ENCODE measurements at regions not wholly inside any gene's neighbourhood (a gene's known extent, or its start where the extent isn't known, plus 50 kb on each side); places are given as distances from the start of the nearest gene placed in this dataset.
"Not testable (repeated sequence)": the region's sequence is repeated elsewhere in the genome, so short reads cannot be mapped to it uniquely, and the experiment has no call there.

GRCh38 chr6:71681234-71681867 is 205.0 kb upstream of the RIMS1 start:
- Histone ChIP-seq H3K36me3 (replicated peaks in 1 of 2; ENCODE audit: control insufficient read depth in 2 of 2, insufficient read depth in 2 of 2, low read length in 2 of 2) (no peaks in the 10 kb centered on the region), H3K79me1 (ENCODE audit: low read depth, low read length) (no peaks in the 10 kb centered on the region), H3K27ac (replicated peaks; ENCODE audit: low read length) (no peak overlapping the region), H3K14ac (ENCODE audit: low read length) (no peak overlapping the region), H4K8ac (ENCODE audit: low read depth, low read length) (no peak overlapping the region), H3K4me2 (ENCODE audit: insufficient read depth, low read length, poor library complexity, severe bottlenecking) (no peak overlapping the region), H2BK120ac (ENCODE audit: low read depth, low read length) (no peak overlapping the region), H3K18ac (ENCODE audit: low read length) (no peak overlapping the region), H3K27me3 (ENCODE audit: control insufficient read depth in 3 of 3, insufficient read depth in 3 of 3, low read depth in 1 of 3, low read length in 3 of 3) (no peaks in the 10 kb centered on the region), H2BK12ac (ENCODE audit: low read length) (no peak overlapping the region), H3K9me3 (replicated peaks in 1 of 2; ENCODE audit: control insufficient read depth in 2 of 2, insufficient read depth in 1 of 2, low read depth in 1 of 2, low read length in 2 of 2) (no peaks in the 10 kb centered on the region), H3K4me1 (ENCODE audit: control insufficient read depth in 2 of 2, insufficient read depth in 1 of 2, low read depth in 1 of 2, low read length in 2 of 2) (no peaks in the 10 kb centered on the region), H3K23ac (ENCODE audit: low read depth, low read length, poor library complexity) (no peak overlapping the region), H2BK5ac (ENCODE audit: low read length) (no peak overlapping the region), H4K91ac (ENCODE audit: low read depth, low read length, poor library complexity) (no peak overlapping the region), H3K9ac (ENCODE audit: low read depth, low read length, poor library complexity) (no peak overlapping the region), H3K4me3 (ENCODE audit: low read length in 2 of 2) (no peak overlapping the region), H3K4ac (ENCODE audit: low read length) (no peak overlapping the region), H2BK15ac (ENCODE audit: low read length) (no peak overlapping the region), H2AK5ac (ENCODE audit: low read depth, low read length) (no peak overlapping the region), H2AFZ (ENCODE audit: low read length) (no peak overlapping the region)
- no peak for DNase-seq (ENCODE audit: low spot score)
- no CpG with 5 or more reads among the region's 2 CpGs for WGBS, 2 donors (ENCODE audit: extremely low coverage in 2 of 2, insufficient read length in 2 of 2, insufficient replicate concordance in 1 of 2)

GRCh38 chr6:71686021-71686677 is 200.2 kb upstream of the RIMS1 start:
- DNase-seq (ENCODE audit: low spot score); H3K4me2 ChIP-seq (ENCODE audit: insufficient read depth, low read length, poor library complexity, severe bottlenecking): not testable (repeated sequence)
- no CpG with 5 or more reads among the region's 23 CpGs for WGBS, 2 donors (ENCODE audit: extremely low coverage in 2 of 2, insufficient read length in 2 of 2, insufficient replicate concordance in 1 of 2)

GRCh38 chr6:71698702-71699101 is 187.6 kb upstream of the RIMS1 start:
- no peak overlapping the region for H4K91ac ChIP-seq (ENCODE audit: low read depth, low read length, poor library complexity)
- H3K9ac ChIP-seq (ENCODE audit: low read depth, low read length, poor library complexity) = no peak overlapping the region
- no peaks in the 10 kb centered on the region for H3K79me1 ChIP-seq (ENCODE audit: low read depth, low read length)
- H3K18ac ChIP-seq (ENCODE audit: low read length) = no peak overlapping the region
- no peaks in the 10 kb centered on the region for H3K9me3 ChIP-seq (replicated peaks in 1 of 2; ENCODE audit: control insufficient read depth in 2 of 2, insufficient read depth in 1 of 2, low read depth in 1 of 2, low read length in 2 of 2)
- no peaks in the 10 kb centered on the region for H3K36me3 ChIP-seq (replicated peaks in 1 of 2; ENCODE audit: control insufficient read depth in 2 of 2, insufficient read depth in 2 of 2, low read length in 2 of 2)
- no peak overlapping the region for H3K4me2 ChIP-seq (ENCODE audit: insufficient read depth, low read length, poor library complexity, severe bottlenecking)
- H3K27me3 ChIP-seq (ENCODE audit: control insufficient read depth in 3 of 3, insufficient read depth in 3 of 3, low read depth in 1 of 3, low read length in 3 of 3) = peaks cover 0 to 2% (median 0%) of the 10 kb centered on the region in 3 experiments
- no peaks in the 10 kb centered on the region for H3K4me1 ChIP-seq (ENCODE audit: control insufficient read depth in 2 of 2, insufficient read depth in 1 of 2, low read depth in 1 of 2, low read length in 2 of 2)
- no peak overlapping the region for H3K4me3 ChIP-seq (ENCODE audit: low read length in 2 of 2)
- H2AK5ac ChIP-seq (ENCODE audit: low read depth, low read length) = no peak overlapping the region
- no peak overlapping the region for H2BK5ac ChIP-seq (ENCODE audit: low read length)
- no peak overlapping the region for H2AFZ ChIP-seq (ENCODE audit: low read length)
- WGBS, 2 donors (ENCODE audit: extremely low coverage in 2 of 2, insufficient read length in 2 of 2, insufficient replicate concordance in 1 of 2) = no CpG with 5 or more reads among the region's 2 CpGs
- no peak overlapping the region for H3K27ac ChIP-seq (replicated peaks; ENCODE audit: low read length)
- no peak overlapping the region for H3K4ac ChIP-seq (ENCODE audit: low read length)
- no peak overlapping the region for H2BK120ac ChIP-seq (ENCODE audit: low read depth, low read length)
- no peak overlapping the region for H3K14ac ChIP-seq (ENCODE audit: low read length)
- no peak overlapping the region for H3K23ac ChIP-seq (ENCODE audit: low read depth, low read length, poor library complexity)
- H2BK15ac ChIP-seq (ENCODE audit: low read length) = no peak overlapping the region
- H2BK12ac ChIP-seq (ENCODE audit: low read length) = no peak overlapping the region
- no peak for DNase-seq (ENCODE audit: low spot score)
- H4K8ac ChIP-seq (ENCODE audit: low read depth, low read length) = no peak overlapping the region

More at GRCh38 chr6:71686021-71686677, 200.2 kb upstream of the RIMS1 start:
- H3K4me3 ChIP-seq (ENCODE audit: low read length in 2 of 2); H3K23ac ChIP-seq (ENCODE audit: low read depth, low read length, poor library complexity); H2BK15ac ChIP-seq (ENCODE audit: low read length); H3K9me3 ChIP-seq (replicated peaks in 1 of 2; ENCODE audit: control insufficient read depth in 2 of 2, insufficient read depth in 1 of 2, low read depth in 1 of 2, low read length in 2 of 2); H2BK5ac ChIP-seq (ENCODE audit: low read length); H4K8ac ChIP-seq (ENCODE audit: low read depth, low read length); H3K36me3 ChIP-seq (replicated peaks in 1 of 2; ENCODE audit: control insufficient read depth in 2 of 2, insufficient read depth in 2 of 2, low read length in 2 of 2); H2AK5ac ChIP-seq (ENCODE audit: low read depth, low read length); H3K27me3 ChIP-seq (ENCODE audit: control insufficient read depth in 3 of 3, insufficient read depth in 3 of 3, low read depth in 1 of 3, low read length in 3 of 3); H3K14ac ChIP-seq (ENCODE audit: low read length); H3K27ac ChIP-seq (replicated peaks; ENCODE audit: low read length); H2BK120ac ChIP-seq (ENCODE audit: low read depth, low read length); H4K91ac ChIP-seq (ENCODE audit: low read depth, low read length, poor library complexity); H2BK12ac ChIP-seq (ENCODE audit: low read length); H3K4me1 ChIP-seq (ENCODE audit: control insufficient read depth in 2 of 2, insufficient read depth in 1 of 2, low read depth in 1 of 2, low read length in 2 of 2); H2AFZ ChIP-seq (ENCODE audit: low read length); H3K4ac ChIP-seq (ENCODE audit: low read length); H3K79me1 ChIP-seq (ENCODE audit: low read depth, low read length); H3K9ac ChIP-seq (ENCODE audit: low read depth, low read length, poor library complexity): not testable (repeated sequence)
- H3K18ac ChIP-seq (ENCODE audit: low read length) = peak overlapping the region; percentile 76

GRCh38 chr6:71706523-71706922 is 179.8 kb upstream of the RIMS1 start:
- no peak overlapping the region for H3K14ac ChIP-seq (ENCODE audit: low read length)
- no peak overlapping the region for H2BK120ac ChIP-seq (ENCODE audit: low read depth, low read length)
- H2BK5ac ChIP-seq (ENCODE audit: low read length) = no peak overlapping the region
- H3K36me3 ChIP-seq (replicated peaks in 1 of 2; ENCODE audit: control insufficient read depth in 2 of 2, insufficient read depth in 2 of 2, low read length in 2 of 2) = no peaks in the 10 kb centered on the region
- no peak overlapping the region for H2BK12ac ChIP-seq (ENCODE audit: low read length)
- H3K23ac ChIP-seq (ENCODE audit: low read depth, low read length, poor library complexity) = no peak overlapping the region
- WGBS, 2 donors (ENCODE audit: extremely low coverage in 2 of 2, insufficient read length in 2 of 2, insufficient replicate concordance in 1 of 2) = no CpG with 5 or more reads among the region's 1 CpG
- no peaks in the 10 kb centered on the region for H3K27me3 ChIP-seq (ENCODE audit: control insufficient read depth in 3 of 3, insufficient read depth in 3 of 3, low read depth in 1 of 3, low read length in 3 of 3)
- H2BK15ac ChIP-seq (ENCODE audit: low read length) = no peak overlapping the region
- no peak overlapping the region for H3K27ac ChIP-seq (replicated peaks; ENCODE audit: low read length)
- H2AK5ac ChIP-seq (ENCODE audit: low read depth, low read length) = no peak overlapping the region
- H3K79me1 ChIP-seq (ENCODE audit: low read depth, low read length) = no peaks in the 10 kb centered on the region
- no peak overlapping the region for H3K4me3 ChIP-seq (ENCODE audit: low read length in 2 of 2)
- no peak overlapping the region for H4K91ac ChIP-seq (ENCODE audit: low read depth, low read length, poor library complexity)
- H3K9ac ChIP-seq (ENCODE audit: low read depth, low read length, poor library complexity) = no peak overlapping the region
- no peak overlapping the region for H3K4me2 ChIP-seq (ENCODE audit: insufficient read depth, low read length, poor library complexity, severe bottlenecking)
- no peak overlapping the region for H3K4ac ChIP-seq (ENCODE audit: low read length)
- H3K9me3 ChIP-seq (replicated peaks in 1 of 2; ENCODE audit: control insufficient read depth in 2 of 2, insufficient read depth in 1 of 2, low read depth in 1 of 2, low read length in 2 of 2) = no peaks in the 10 kb centered on the region
- no peak overlapping the region for H2AFZ ChIP-seq (ENCODE audit: low read length)
- H4K8ac ChIP-seq (ENCODE audit: low read depth, low read length) = no peak overlapping the region
- no peaks in the 10 kb centered on the region for H3K4me1 ChIP-seq (ENCODE audit: control insufficient read depth in 2 of 2, insufficient read depth in 1 of 2, low read depth in 1 of 2, low read length in 2 of 2)
- DNase-seq (ENCODE audit: low spot score) = no peak
- H3K18ac ChIP-seq (ENCODE audit: low read length) = no peak overlapping the region
